Chondrocyte (in vitro differentiated cells): ENCODE measurements at regions not wholly inside any gene's neighbourhood (a gene's known extent, or its start where the extent isn't known, plus 50 kb on each side); places are given as distances from the start of the nearest gene placed in this dataset.

Experiments used
- DNase-seq: peaks from one replicate; pipeline ENCODE4 v3.0.0; 2021; ENCODE audit warnings: mixed read lengths, low spot score
- H3K27ac Mint-ChIP-seq: one replicate; pipeline ENCODE4 v1.8.0; 2021; ENCODE audit warnings: mild to moderate bottlenecking, moderate library complexity, mixed read lengths; ENCODE audit not compliant: unreplicated experiment
- H3K27me3 Mint-ChIP-seq: 2 replicates; pipeline ENCODE4 v1.8.0; 2021; ENCODE audit warnings: low read depth, mixed read lengths
- H3K36me3 Mint-ChIP-seq: 2 replicates; pipeline ENCODE4 v1.8.0; 2021; ENCODE audit warnings: low read depth, mixed read lengths
- H3K4me1 Mint-ChIP-seq: 2 replicates; pipeline ENCODE4 v1.8.0; 2021; ENCODE audit warnings: low read depth, mild to moderate bottlenecking, mixed read lengths
- H3K4me3 Mint-ChIP-seq: one replicate; pipeline ENCODE4 v1.8.0; 2021; ENCODE audit warnings: mild to moderate bottlenecking, moderate library complexity, mixed read lengths; ENCODE audit not compliant: unreplicated experiment
- H3K9me3 Mint-ChIP-seq: 2 replicates; pipeline ENCODE4 v1.8.0; 2021; ENCODE audit warnings: low read depth, mixed read lengths
- TF ChIP-seq, protein P1 (sequence below): fragments of 200-600 bp; sonication (generic); IDR thresholded peaks from 2 replicates; pipeline ENCODE4 v1.5.0; 2021; ENCODE audit warnings: antibody characterized with exemption, mild to moderate bottlenecking, moderate library complexity

DNA sequence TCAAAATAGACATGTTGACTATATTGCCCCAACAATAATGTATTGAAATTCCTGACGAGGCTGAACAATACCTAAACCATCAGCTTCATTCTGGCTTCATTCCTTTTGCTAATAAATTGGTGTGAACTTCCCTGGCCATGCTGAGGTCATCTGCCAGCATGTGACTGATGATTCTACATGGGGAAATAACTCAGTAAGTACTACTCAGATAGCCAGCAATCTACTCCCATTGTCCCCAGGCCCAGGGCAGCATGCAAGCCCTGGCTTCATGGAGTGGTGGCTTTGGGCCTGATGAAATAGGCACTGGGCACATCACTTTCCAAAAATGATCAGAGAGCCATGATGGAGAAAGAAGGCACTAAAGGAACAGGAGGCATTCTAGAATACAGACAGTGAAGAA lies 468.5 kb upstream of the PIK3C3 start:
- Mint-ChIP-seq H3K4me3 (no peak overlapping the region), H3K36me3 (peaks cover 7% of the 10 kb centered on the region), H3K27me3 (no peaks in the 10 kb centered on the region), H3K9me3 (no peaks in the 10 kb centered on the region), H3K27ac (no peak overlapping the region), H3K4me1 (peaks cover 8% of the 10 kb centered on the region)
- TF ChIP-seq, protein P1, sequence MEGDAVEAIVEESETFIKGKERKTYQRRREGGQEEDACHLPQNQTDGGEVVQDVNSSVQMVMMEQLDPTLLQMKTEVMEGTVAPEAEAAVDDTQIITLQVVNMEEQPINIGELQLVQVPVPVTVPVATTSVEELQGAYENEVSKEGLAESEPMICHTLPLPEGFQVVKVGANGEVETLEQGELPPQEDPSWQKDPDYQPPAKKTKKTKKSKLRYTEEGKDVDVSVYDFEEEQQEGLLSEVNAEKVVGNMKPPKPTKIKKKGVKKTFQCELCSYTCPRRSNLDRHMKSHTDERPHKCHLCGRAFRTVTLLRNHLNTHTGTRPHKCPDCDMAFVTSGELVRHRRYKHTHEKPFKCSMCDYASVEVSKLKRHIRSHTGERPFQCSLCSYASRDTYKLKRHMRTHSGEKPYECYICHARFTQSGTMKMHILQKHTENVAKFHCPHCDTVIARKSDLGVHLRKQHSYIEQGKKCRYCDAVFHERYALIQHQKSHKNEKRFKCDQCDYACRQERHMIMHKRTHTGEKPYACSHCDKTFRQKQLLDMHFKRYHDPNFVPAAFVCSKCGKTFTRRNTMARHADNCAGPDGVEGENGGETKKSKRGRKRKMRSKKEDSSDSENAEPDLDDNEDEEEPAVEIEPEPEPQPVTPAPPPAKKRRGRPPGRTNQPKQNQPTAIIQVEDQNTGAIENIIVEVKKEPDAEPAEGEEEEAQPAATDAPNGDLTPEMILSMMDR = no peak
- DNase-seq = no peak

DNA sequence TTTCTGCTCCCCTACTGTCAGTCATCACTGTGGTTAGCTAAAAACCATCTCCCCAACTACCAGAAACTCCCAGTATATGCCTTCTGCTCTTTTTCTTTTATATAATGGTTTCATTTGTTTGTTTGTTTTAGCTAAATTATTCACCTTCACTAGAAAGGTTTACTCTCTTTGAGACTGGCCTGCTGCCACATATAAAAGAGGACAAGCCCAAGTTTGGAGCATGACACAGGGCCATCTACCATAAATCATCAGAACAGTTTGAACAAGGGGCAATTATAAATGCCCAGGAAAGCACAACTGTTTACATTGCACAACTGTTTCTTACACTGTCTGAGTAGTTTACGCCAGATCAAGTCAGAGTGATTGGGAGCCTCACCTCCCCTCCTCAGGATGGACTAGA lies 471.0 kb upstream of the PIK3C3 start:
- TF ChIP-seq, protein P1 = no peak
- H3K27ac Mint-ChIP-seq = no peak overlapping the region
- H3K36me3 Mint-ChIP-seq = peaks cover 5% of the 10 kb centered on the region
- H3K9me3 Mint-ChIP-seq = no peaks in the 10 kb centered on the region
- no peak for DNase-seq
- peaks cover 8% of the 10 kb centered on the region for H3K4me1 Mint-ChIP-seq
- H3K27me3 Mint-ChIP-seq = no peaks in the 10 kb centered on the region
- no peak overlapping the region for H3K4me3 Mint-ChIP-seq

DNA sequence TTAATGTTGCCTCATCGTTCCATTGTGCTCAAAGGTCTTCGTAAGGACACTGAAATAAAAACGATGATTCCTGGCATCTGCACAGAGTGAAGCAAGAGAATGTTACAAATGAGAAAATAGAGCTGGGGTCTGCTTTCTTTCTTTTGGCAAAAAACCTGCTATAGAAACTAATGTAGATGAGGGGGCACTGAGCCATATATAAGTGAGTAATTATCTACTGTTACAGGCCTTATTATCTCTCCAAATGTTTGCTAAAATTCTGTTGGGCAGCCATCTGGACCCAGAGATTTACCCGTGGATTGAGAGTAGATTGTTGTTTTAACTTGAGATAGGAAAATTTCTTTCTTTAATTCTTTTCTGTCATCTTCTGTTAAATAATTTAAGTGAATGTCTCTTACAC lies 472.5 kb upstream of the PIK3C3 start:
- TF ChIP-seq, protein P1 = no peak
- H3K9me3 Mint-ChIP-seq = no peaks in the 10 kb centered on the region
- DNase-seq = no peak
- H3K4me1 Mint-ChIP-seq = peaks cover 8% of the 10 kb centered on the region
- H3K27ac Mint-ChIP-seq = no peak overlapping the region
- no peak overlapping the region for H3K4me3 Mint-ChIP-seq
- no peaks in the 10 kb centered on the region for H3K27me3 Mint-ChIP-seq
- peaks cover 3% of the 10 kb centered on the region for H3K36me3 Mint-ChIP-seq

DNA sequence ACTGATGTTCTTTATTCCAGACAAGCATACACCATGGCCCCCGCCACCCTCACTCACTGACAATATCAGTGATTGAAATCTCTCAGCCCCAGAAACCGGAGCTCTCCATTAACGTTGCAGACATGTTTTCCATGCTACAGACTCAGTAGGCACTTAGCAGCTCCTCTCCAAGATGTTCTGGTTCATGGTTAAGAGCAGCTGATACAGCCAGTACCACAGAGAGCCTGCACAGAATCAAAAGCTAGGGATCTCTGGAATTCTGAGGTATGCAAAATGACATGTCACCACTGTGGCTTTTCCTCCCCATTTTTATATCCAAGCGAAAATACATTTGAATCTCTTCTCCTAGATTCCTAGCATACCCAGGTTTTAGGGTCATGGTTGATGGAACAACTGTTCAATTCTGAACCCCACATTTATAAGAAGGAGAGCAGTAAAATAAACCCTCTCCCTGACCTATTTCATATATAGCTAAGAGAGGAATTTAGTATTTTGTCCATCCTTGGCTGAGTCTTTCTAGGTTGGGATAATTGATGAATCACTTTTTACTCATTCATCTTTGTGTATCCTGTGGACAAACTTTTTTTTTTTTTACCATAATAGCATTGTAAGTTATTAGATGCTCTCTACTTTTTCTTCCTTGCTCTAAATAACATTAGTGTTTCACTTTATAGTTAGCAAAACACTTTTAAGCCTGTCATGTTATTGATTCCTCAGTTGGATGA lies 488.4 kb upstream of the PIK3C3 start:
- H3K27ac Mint-ChIP-seq = no peak overlapping the region
- H3K4me1 Mint-ChIP-seq = peaks cover 8% of the 10 kb centered on the region
- H3K36me3 Mint-ChIP-seq = no peaks in the 10 kb centered on the region
- H3K4me3 Mint-ChIP-seq = no peak overlapping the region
- TF ChIP-seq, protein P1 = no peak
- no peak for DNase-seq
- no peaks in the 10 kb centered on the region for H3K9me3 Mint-ChIP-seq
- no peaks in the 10 kb centered on the region for H3K27me3 Mint-ChIP-seq

DNA sequence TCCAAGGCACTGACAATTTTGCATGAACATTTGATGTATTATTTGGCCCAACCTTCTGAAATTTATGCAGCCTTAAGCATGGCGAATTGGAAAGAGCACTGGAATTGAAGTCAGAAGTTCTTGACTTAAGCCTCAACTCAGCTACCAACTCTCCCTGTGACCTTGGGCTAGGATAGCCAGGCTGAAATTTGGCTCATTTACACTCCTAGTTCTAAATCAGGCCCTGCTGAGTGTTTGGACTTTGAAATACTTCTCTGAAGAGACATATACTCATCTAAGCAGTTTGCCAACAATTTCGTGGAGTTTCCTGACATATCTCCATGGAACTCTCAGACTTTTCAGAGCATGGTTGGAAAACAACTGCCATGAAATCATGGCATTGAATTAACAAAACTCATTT lies 489.6 kb upstream of the PIK3C3 start:
- Mint-ChIP-seq H3K4me1 (peaks cover 3% of the 10 kb centered on the region), H3K27ac (no peak overlapping the region), H3K27me3 (no peaks in the 10 kb centered on the region), H3K9me3 (no peaks in the 10 kb centered on the region), H3K4me3 (no peak overlapping the region), H3K36me3 (no peaks in the 10 kb centered on the region)
- TF ChIP-seq, protein P1 = no peak
- no peak for DNase-seq
